CD14-positive monocyte (primary cell): ENCODE measurements at regions not wholly inside any gene's neighbourhood (a gene's known extent, or its start where the extent isn't known, plus 50 kb on each side); places are given as distances from the start of the nearest gene placed in this dataset.

Experiments used
- DNase-seq, 3 donors: peaks; one replicate each; pipeline ENCODE4 v3.0.0-alpha.2; 2011 to 2022
- H2AFZ ChIP-seq: 2 replicates; pipeline ENCODE4 v1.6.0; 2012; ENCODE audit warnings: mild to moderate bottlenecking, low read depth, low read length, inconsistent platforms; ENCODE audit not compliant: insufficient read depth, poor library complexity, severe bottlenecking
- H3K27ac ChIP-seq, 2 donors: 1 replicate in 1 of 2; 2 replicates in 1 of 2; pipeline ENCODE4 v1.5.1; 2012 to 2013; ENCODE audit warnings: low read length in 2 of 2, control low read depth in 1 of 2, inconsistent platforms in 1 of 2, low read depth in 1 of 2, mild to moderate bottlenecking in 1 of 2
- H3K27me3 ChIP-seq, 2 donors: one replicate each; pipeline versions ENCODE4 v1.6.0 to v1.6.1; 2011 to 2013; ENCODE audit warnings: low read length in 2 of 2; ENCODE audit not compliant: control insufficient read depth in 2 of 2, insufficient read depth in 2 of 2
- H3K36me3 ChIP-seq, 2 donors: replicated peaks in 1 of 2; 1 replicate in 1 of 2; 2 replicates in 1 of 2; pipeline versions ENCODE4 v1.5.1 to v1.6.1; 2012 to 2013; ENCODE audit warnings: low read length in 2 of 2, control low read depth in 1 of 2, inconsistent platforms in 1 of 2, mild to moderate bottlenecking in 1 of 2; ENCODE audit not compliant: insufficient read depth in 2 of 2, control insufficient read depth in 1 of 2
- H3K4me1 ChIP-seq, 2 donors: 1 replicate in 1 of 2; 2 replicates in 1 of 2; pipeline versions ENCODE4 v1.5.1 to v1.6.1; 2012 to 2013; ENCODE audit warnings: low read length in 2 of 2, control low read depth in 1 of 2, inconsistent platforms in 1 of 2, mild to moderate bottlenecking in 1 of 2, moderate library complexity in 1 of 2; ENCODE audit not compliant: insufficient read depth in 2 of 2, control insufficient read depth in 1 of 2
- H3K4me2 ChIP-seq: replicated peaks from 2 replicates; pipeline ENCODE3; 2012; ENCODE audit warnings: low read length, moderate library complexity, mild to moderate bottlenecking; ENCODE audit not compliant: poor library complexity, severe bottlenecking; ENCODE audit errors: extremely low read depth
- H3K4me3 ChIP-seq, 3 experiments: fragments of 200-600 bp in 1 of 3; sonication (generic) in 1 of 3; replicated peaks in 1 of 3; 1 replicate in 2 of 3; 2 replicates in 1 of 3; pipeline ENCODE4 v1.5.1; 2011 to 2013; ENCODE audit warnings: low read length in 3 of 3, mild to moderate bottlenecking in 3 of 3, control low read depth in 2 of 3, low read depth in 2 of 3, inconsistent platforms in 1 of 3, moderate library complexity in 1 of 3
- H3K79me2 ChIP-seq: 2 replicates; pipeline ENCODE4 v1.6.0; 2012; ENCODE audit warnings: mild to moderate bottlenecking, control low read depth, inconsistent platforms, low read length, moderate library complexity; ENCODE audit not compliant: insufficient read depth
- H3K9ac ChIP-seq: 2 replicates; pipeline ENCODE4 v1.6.0; 2017; ENCODE audit warnings: low read length, mild to moderate bottlenecking; ENCODE audit not compliant: insufficient read depth, poor library complexity, severe bottlenecking
- H3K9me3 ChIP-seq, 2 donors: replicated peaks in 1 of 2; 1 replicate in 1 of 2; 2 replicates in 1 of 2; pipeline versions ENCODE4 v1.5.1 to v1.6.1; 2012 to 2013; ENCODE audit warnings: low read length in 2 of 2, control low read depth in 1 of 2; ENCODE audit not compliant: control insufficient read depth in 1 of 2, insufficient read depth in 1 of 2
- H4K20me1 ChIP-seq: 2 replicates; pipeline ENCODE4 v1.6.0; 2012; ENCODE audit warnings: mild to moderate bottlenecking, low read length, control low read depth, moderate library complexity; ENCODE audit not compliant: insufficient read depth
- H3K27ac Mint-ChIP-seq, 7 donors: one replicate each; pipeline ENCODE4 v1.8.0; 2020; ENCODE audit warnings: mild to moderate bottlenecking in 7 of 7, mixed read lengths in 7 of 7, moderate library complexity in 6 of 7, inconsistent platforms in 2 of 7
- H3K27me3 Mint-ChIP-seq, 3 donors: one replicate each; pipeline ENCODE4 v1.8.0; 2021 to 2022; ENCODE audit warnings: low read depth in 3 of 3, mild to moderate bottlenecking in 3 of 3, mixed read lengths in 3 of 3, moderate library complexity in 3 of 3, inconsistent platforms in 1 of 3
- H3K36me3 Mint-ChIP-seq, 2 donors: one replicate each; pipeline ENCODE4 v1.8.0; 2020; ENCODE audit warnings: mixed read lengths in 2 of 2, inconsistent platforms in 1 of 2, mild to moderate bottlenecking in 1 of 2
- H3K4me1 Mint-ChIP-seq: one replicate; pipeline ENCODE4 v1.8.0; 2020; ENCODE audit warnings: mild to moderate bottlenecking, mixed read lengths
- H3K4me3 Mint-ChIP-seq, 2 donors: one replicate each; pipeline ENCODE4 v1.8.0; 2020; ENCODE audit warnings: mild to moderate bottlenecking in 2 of 2, mixed read lengths in 2 of 2, moderate library complexity in 1 of 2
- H3K9me3 Mint-ChIP-seq, 7 donors: one replicate each; pipeline ENCODE4 v1.8.0; 2020 to 2022; ENCODE audit warnings: mixed read lengths in 7 of 7, mild to moderate bottlenecking in 6 of 7, moderate library complexity in 6 of 7, inconsistent platforms in 2 of 7
- CTCF ChIP-seq: fragments of 200-600 bp; IDR thresholded peaks from one replicate; pipeline ENCODE4 v1.8.0; 2022; ENCODE audit warnings: antibody characterized with exemption, mild to moderate bottlenecking
- WGBS: methylation state at CpG from one replicate; pipeline ENCODE4 v1.1.5; 2013; ENCODE audit warnings: missing lambda C conversion rate; ENCODE audit not compliant: insufficient coverage; 5-methylcytosine and 5-hydroxymethylcytosine counted together
- intact Hi-C, 2 donors: fragments of 100-400 bp; cut with micrococcal nuclease; formaldehyde crosslinking; loops; one replicate each; pipeline versions ENCODE4 v1.15.0 to v1.15.1; 2023

GRCh38 chr6:61203966-61204496 lies 1082.0 kb downstream of the KHDRBS2 start:
- 92% methylated on average over 1 of the region's 1 CpG for WGBS
- no peaks in the 10 kb centered on the region for H3K36me3 Mint-ChIP-seq
- H3K9me3 Mint-ChIP-seq: peaks cover 18 to 41% (median 25%) of the 10 kb centered on the region in 7 donors
- no peaks in the 10 kb centered on the region for H3K27me3 Mint-ChIP-seq
- H3K4me1 ChIP-seq: no peaks in the 10 kb centered on the region
- no peak overlapping the region for H2AFZ ChIP-seq
- DNase-seq: no peak
- H3K4me2 ChIP-seq: no peak overlapping the region
- no peak overlapping the region for H3K4me3 ChIP-seq
- intact Hi-C loops: no loop called here
- no peaks in the 10 kb centered on the region for H3K4me1 Mint-ChIP-seq
- H3K36me3 ChIP-seq: no peaks in the 10 kb centered on the region
- peaks cover 37 to 66% of the 10 kb centered on the region in 2 donors for H3K9me3 ChIP-seq
- no peak overlapping the region for H3K9ac ChIP-seq
- H4K20me1 ChIP-seq: no peaks in the 10 kb centered on the region
- H3K79me2 ChIP-seq: no peaks in the 10 kb centered on the region
- no peak for TF ChIP-seq CTCF
- no peak overlapping the region for H3K4me3 Mint-ChIP-seq
- H3K27ac ChIP-seq: no peak overlapping the region
- no peaks in the 10 kb centered on the region for H3K27me3 ChIP-seq
- H3K27ac Mint-ChIP-seq: peak overlapping the region in 1 of 7 donors; percentile 50

DNA sequence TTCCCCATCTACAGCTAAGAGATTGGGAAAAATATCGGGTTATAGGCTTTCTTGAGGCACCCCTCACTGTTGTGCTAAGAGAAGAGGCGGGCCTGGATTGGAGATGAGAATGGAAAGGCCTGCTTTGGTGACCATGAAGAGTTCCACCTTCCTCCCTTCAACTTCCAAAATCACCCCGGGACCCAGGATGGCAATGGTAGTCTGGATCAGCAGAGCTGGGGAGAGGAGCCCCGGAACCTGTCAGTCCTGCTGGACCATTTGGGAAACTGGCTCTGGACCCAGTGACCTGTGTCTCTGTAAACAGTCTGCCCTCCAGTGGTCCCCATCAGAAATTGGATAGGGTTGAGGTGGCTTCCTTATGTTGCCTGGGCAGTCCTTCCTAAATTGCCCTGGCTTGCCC lies 1085.6 kb downstream of the KHDRBS2 start:
- Histone ChIP-seq H3K4me1 (no peaks in the 10 kb centered on the region), H4K20me1 (no peaks in the 10 kb centered on the region), H3K27me3 (no peaks in the 10 kb centered on the region), H3K27ac (no peak overlapping the region), H3K79me2 (no peaks in the 10 kb centered on the region), H3K4me2 (no peak overlapping the region), H3K4me3 (no peak overlapping the region), H2AFZ (no peak overlapping the region), H3K9ac (no peak overlapping the region), H3K9me3 (peaks cover 53 to 91% of the 10 kb centered on the region in 2 donors), H3K36me3 (no peaks in the 10 kb centered on the region)
- Mint-ChIP-seq H3K36me3 (no peaks in the 10 kb centered on the region), H3K27me3 (peaks cover 0 to 2% (median 0%) of the 10 kb centered on the region in 3 donors), H3K4me1 (no peaks in the 10 kb centered on the region), H3K27ac (no peak overlapping the region), H3K9me3 (peaks cover 21 to 55% (median 34%) of the 10 kb centered on the region in 7 donors), H3K4me3 (no peak overlapping the region)
- no peak for DNase-seq
- WGBS: 100% methylated on average over 1 of the region's 4 CpGs
- no peak for TF ChIP-seq CTCF
- intact Hi-C loops: no loop called here
